Liver (tissue), 3 donors: ENCODE measurements at regions not wholly inside any gene's neighbourhood (a gene's known extent, or its start where the extent isn't known, plus 50 kb on each side); places are given as distances from the start of the nearest gene placed in this dataset.

ENCODE experiments used
- FOXA1 ChIP-seq: IDR thresholded peaks from 2 replicates; pipeline ENCODE4 v1.6.1; 2016; ENCODE audit warnings: antibody characterized with exemption
- GABPA ChIP-seq, 2 donors: IDR thresholded peaks in 1 of 2; conservative IDR thresholded peaks in 1 of 2; 2 replicates each; pipeline ENCODE4 v1.6.1; 2016; ENCODE audit warnings: antibody characterized with exemption in 2 of 2, mild to moderate bottlenecking in 1 of 2, moderate library complexity in 1 of 2
- HNF4A ChIP-seq, 2 donors: conservative IDR thresholded peaks; 2 replicates each; pipeline ENCODE4 v1.6.1; 2016; ENCODE audit warnings: antibody characterized with exemption in 2 of 2, mild to moderate bottlenecking in 2 of 2
- JUND ChIP-seq, 2 donors: IDR thresholded peaks; 2 replicates each; pipeline ENCODE4 v1.6.1; 2016; ENCODE audit warnings: antibody characterized with exemption in 2 of 2
- RXRA ChIP-seq, 2 donors: IDR thresholded peaks; 2 replicates each; pipeline ENCODE4 v1.6.1; 2017 to 2018; ENCODE audit warnings: antibody characterized with exemption in 2 of 2, mild to moderate bottlenecking in 1 of 2
- SP1 ChIP-seq: IDR thresholded peaks from 2 replicates; pipeline ENCODE4 v1.6.1; 2018; ENCODE audit warnings: antibody characterized with exemption, mild to moderate bottlenecking
- TAF1 ChIP-seq: conservative IDR thresholded peaks from 2 replicates; pipeline ENCODE4 v1.6.1; 2016; ENCODE audit warnings: antibody characterized with exemption, mild to moderate bottlenecking
- TF ChIP-seq, protein P1 (sequence below): fragments of 150-350 bp; IDR thresholded peaks from 2 replicates; pipeline ENCODE4 v1.5.1; 2017; ENCODE audit warnings: improper control_type of control experiment, low read depth, low read length; ENCODE audit not compliant: missing input control
- TF ChIP-seq, protein P2 (sequence below): IDR thresholded peaks from 2 replicates; pipeline ENCODE4 v1.6.1; 2016; ENCODE audit warnings: antibody characterized with exemption
- TF ChIP-seq, protein P3 (sequence below): IDR thresholded peaks from 2 replicates; pipeline ENCODE4 v1.6.1; 2016; ENCODE audit warnings: antibody characterized with exemption
- TF ChIP-seq, protein P4 (sequence below): IDR thresholded peaks from 2 replicates; pipeline ENCODE4 v1.6.1; 2016; ENCODE audit warnings: antibody characterized with exemption, mild to moderate bottlenecking
- TF ChIP-seq, protein P5 (sequence below): IDR thresholded peaks from 2 replicates; pipeline ENCODE4 v1.6.1; 2016; ENCODE audit warnings: antibody characterized with exemption
- donor health status: healthy.
- donor health status: healthy.

DNA sequence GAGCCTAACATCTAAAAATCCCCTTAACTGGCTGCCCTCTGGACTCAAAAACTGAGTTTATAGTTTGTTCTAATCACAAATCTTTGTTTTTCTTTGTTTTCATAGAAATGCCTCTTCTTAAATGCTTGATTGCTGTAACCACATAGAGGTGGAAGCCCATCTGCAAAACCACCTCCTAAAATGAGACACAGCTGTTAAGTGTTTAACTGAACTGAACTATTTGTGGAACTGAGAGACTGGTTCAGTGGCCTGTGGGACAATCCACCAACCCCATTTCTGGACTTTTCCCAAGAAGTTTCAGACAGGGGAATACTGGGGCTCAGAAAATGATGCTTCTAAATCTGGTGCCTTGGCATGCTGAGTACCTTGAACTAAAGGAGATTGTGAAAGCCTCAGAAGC, 50.9 kb upstream of the TM9SF2 start:
- TF ChIP-seq, protein P1, sequence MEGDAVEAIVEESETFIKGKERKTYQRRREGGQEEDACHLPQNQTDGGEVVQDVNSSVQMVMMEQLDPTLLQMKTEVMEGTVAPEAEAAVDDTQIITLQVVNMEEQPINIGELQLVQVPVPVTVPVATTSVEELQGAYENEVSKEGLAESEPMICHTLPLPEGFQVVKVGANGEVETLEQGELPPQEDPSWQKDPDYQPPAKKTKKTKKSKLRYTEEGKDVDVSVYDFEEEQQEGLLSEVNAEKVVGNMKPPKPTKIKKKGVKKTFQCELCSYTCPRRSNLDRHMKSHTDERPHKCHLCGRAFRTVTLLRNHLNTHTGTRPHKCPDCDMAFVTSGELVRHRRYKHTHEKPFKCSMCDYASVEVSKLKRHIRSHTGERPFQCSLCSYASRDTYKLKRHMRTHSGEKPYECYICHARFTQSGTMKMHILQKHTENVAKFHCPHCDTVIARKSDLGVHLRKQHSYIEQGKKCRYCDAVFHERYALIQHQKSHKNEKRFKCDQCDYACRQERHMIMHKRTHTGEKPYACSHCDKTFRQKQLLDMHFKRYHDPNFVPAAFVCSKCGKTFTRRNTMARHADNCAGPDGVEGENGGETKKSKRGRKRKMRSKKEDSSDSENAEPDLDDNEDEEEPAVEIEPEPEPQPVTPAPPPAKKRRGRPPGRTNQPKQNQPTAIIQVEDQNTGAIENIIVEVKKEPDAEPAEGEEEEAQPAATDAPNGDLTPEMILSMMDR, result no peak
- TF ChIP-seq JUND (IDR thresholded peaks at IDR 0.05), result no peak
- TF ChIP-seq GABPA (IDR thresholded peaks at IDR 0.05 in 1 of 2, conservative IDR thresholded peaks at IDR 0.05 in 1 of 2), result no peak
- TF ChIP-seq, protein P2, sequence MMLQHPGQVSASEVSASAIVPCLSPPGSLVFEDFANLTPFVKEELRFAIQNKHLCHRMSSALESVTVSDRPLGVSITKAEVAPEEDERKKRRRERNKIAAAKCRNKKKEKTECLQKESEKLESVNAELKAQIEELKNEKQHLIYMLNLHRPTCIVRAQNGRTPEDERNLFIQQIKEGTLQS, result no peak
- TF ChIP-seq, protein P3, sequence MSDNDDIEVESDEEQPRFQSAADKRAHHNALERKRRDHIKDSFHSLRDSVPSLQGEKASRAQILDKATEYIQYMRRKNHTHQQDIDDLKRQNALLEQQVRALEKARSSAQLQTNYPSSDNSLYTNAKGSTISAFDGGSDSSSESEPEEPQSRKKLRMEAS, result no peak
- TF ChIP-seq, protein P4, sequence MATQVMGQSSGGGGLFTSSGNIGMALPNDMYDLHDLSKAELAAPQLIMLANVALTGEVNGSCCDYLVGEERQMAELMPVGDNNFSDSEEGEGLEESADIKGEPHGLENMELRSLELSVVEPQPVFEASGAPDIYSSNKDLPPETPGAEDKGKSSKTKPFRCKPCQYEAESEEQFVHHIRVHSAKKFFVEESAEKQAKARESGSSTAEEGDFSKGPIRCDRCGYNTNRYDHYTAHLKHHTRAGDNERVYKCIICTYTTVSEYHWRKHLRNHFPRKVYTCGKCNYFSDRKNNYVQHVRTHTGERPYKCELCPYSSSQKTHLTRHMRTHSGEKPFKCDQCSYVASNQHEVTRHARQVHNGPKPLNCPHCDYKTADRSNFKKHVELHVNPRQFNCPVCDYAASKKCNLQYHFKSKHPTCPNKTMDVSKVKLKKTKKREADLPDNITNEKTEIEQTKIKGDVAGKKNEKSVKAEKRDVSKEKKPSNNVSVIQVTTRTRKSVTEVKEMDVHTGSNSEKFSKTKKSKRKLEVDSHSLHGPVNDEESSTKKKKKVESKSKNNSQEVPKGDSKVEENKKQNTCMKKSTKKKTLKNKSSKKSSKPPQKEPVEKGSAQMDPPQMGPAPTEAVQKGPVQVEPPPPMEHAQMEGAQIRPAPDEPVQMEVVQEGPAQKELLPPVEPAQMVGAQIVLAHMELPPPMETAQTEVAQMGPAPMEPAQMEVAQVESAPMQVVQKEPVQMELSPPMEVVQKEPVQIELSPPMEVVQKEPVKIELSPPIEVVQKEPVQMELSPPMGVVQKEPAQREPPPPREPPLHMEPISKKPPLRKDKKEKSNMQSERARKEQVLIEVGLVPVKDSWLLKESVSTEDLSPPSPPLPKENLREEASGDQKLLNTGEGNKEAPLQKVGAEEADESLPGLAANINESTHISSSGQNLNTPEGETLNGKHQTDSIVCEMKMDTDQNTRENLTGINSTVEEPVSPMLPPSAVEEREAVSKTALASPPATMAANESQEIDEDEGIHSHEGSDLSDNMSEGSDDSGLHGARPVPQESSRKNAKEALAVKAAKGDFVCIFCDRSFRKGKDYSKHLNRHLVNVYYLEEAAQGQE, result no peak
- TF ChIP-seq SP1, result no peak
- TF ChIP-seq TAF1, result no peak
- TF ChIP-seq HNF4A (conservative IDR thresholded peaks at IDR 0.05), result no peak
- TF ChIP-seq RXRA (IDR thresholded peaks at IDR 0.05), result peak; percentile 14 to 46
- no peak for TF ChIP-seq FOXA1
- TF ChIP-seq, protein P5, sequence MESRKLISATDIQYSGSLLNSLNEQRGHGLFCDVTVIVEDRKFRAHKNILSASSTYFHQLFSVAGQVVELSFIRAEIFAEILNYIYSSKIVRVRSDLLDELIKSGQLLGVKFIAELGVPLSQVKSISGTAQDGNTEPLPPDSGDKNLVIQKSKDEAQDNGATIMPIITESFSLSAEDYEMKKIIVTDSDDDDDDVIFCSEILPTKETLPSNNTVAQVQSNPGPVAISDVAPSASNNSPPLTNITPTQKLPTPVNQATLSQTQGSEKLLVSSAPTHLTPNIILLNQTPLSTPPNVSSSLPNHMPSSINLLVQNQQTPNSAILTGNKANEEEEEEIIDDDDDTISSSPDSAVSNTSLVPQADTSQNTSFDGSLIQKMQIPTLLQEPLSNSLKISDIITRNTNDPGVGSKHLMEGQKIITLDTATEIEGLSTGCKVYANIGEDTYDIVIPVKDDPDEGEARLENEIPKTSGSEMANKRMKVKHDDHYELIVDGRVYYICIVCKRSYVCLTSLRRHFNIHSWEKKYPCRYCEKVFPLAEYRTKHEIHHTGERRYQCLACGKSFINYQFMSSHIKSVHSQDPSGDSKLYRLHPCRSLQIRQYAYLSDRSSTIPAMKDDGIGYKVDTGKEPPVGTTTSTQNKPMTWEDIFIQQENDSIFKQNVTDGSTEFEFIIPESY, result no peak
